ENCODE measurements at regions not wholly inside any gene's neighbourhood (a gene's known extent, or its start where the extent isn't known, plus 50 kb on each side); places are given as distances from the start of the nearest gene placed in this dataset.

DNA sequence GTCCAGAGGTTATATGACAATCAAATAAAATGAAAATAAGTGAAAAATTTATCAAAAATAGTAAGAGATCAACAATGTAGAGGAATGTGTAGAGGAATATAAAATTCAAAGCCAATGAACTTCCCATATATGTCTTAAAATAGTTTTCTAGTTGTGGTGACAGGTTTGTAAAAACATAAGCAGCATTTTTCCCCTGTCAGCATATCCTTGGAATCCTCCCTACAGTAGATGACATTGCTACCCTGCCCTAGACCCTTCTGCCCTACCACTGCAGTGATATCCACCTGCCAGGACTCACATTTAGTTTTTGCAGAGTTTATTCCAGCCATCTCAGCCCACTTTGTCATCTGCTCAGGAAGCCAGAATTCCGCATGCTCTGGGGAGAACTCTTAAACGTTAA lies 842.0 kb downstream of the RPS29 start:
- H3K4me1 ChIP-seq (ENCODE audit: insufficient read depth, low read length) = no peaks in the 10 kb centered on the region
- no peak overlapping the region for H3K27ac ChIP-seq (ENCODE audit: insufficient read length, low read depth, low read length)
- H3K27me3 ChIP-seq (ENCODE audit: insufficient read depth, low read length) = no peaks in the 10 kb centered on the region
- Mint-ChIP-seq H3K9me3 (no peaks in the 10 kb centered on the region; a peak in 1 of 5 replicates), H3K4me3 (no peak overlapping the region), H3K27me3 (ENCODE audit: low read depth) (no peaks in the 10 kb centered on the region), H3K27ac (no peak overlapping the region), H3K4me1 (peaks cover 10 to 15% of the 10 kb centered on the region in 2 experiments), H3K36me3 (ENCODE audit: insufficient read depth in 1 of 3, low read depth in 3 of 3) (0 out of 7 replicates have a peak, but pooled peaks cover 0 to 2% (median 0%) of the 10 kb centered on the region in 3 experiments)
- H3K79me2 ChIP-seq (ENCODE audit: insufficient read depth, low read length) = no peaks in the 10 kb centered on the region
- no peak overlapping the region for H2BK120ac ChIP-seq (ENCODE audit: low read depth, low read length, poor library complexity, severe bottlenecking)
- H2AK5ac ChIP-seq (ENCODE audit: insufficient read length, low read length) = no peak overlapping the region
- H4K20me1 ChIP-seq (ENCODE audit: control insufficient read depth, insufficient read depth, insufficient read length) = no peaks in the 10 kb centered on the region
- no peak overlapping the region for H4K91ac ChIP-seq (ENCODE audit: insufficient read length, low read depth, low read length)
- no peaks in the 10 kb centered on the region for H3K9me3 ChIP-seq (ENCODE audit: control insufficient read depth, low read depth, low read length)
- no peak overlapping the region for H2BK5ac ChIP-seq (ENCODE audit: insufficient read length, low read length)
- no peak overlapping the region for H3T11ph ChIP-seq (ENCODE audit: low read length)
- no peak for DNase-seq
- no peak overlapping the region for H4K8ac ChIP-seq (replicated peaks; ENCODE audit: insufficient read length, low read depth, low read length)
- no peak overlapping the region for H2BK20ac ChIP-seq (ENCODE audit: low read depth, low read length, poor library complexity, severe bottlenecking)
- H2BK12ac ChIP-seq (ENCODE audit: insufficient read length, low read depth, low read length) = no peak overlapping the region
- WGBS (ENCODE audit: extremely low coverage, insufficient read length, low lambda C conversion rate) = no CpG with 5 or more reads among the region's 2 CpGs
- H2AFZ ChIP-seq (ENCODE audit: low read length) = no peak overlapping the region
- no peak overlapping the region for H3K9ac ChIP-seq (ENCODE audit: extremely low read depth, insufficient read length, low read length)
- no peak overlapping the region for H4K5ac ChIP-seq (ENCODE audit: insufficient read length, low read depth, low read length)
- no peak overlapping the region for H3K56ac ChIP-seq (ENCODE audit: insufficient read length, low read depth, low read length)
- no peak overlapping the region for H3K14ac ChIP-seq (ENCODE audit: insufficient read depth, low read length)
- H2BK15ac ChIP-seq (ENCODE audit: low read depth, low read length) = no peak overlapping the region
- H3K18ac ChIP-seq (ENCODE audit: insufficient read length, low read depth, low read length) = no peak overlapping the region
- H3K79me1 ChIP-seq (ENCODE audit: insufficient read depth, low read depth, low read length, poor library complexity, severe bottlenecking) = no peaks in the 10 kb centered on the region
- H3K23me2 ChIP-seq (ENCODE audit: insufficient read length, low read depth, low read length, poor library complexity, severe bottlenecking) = no peaks in the 10 kb centered on the region
- TF ChIP-seq CTCF (conservative IDR thresholded peaks at IDR 0.05) = no peak
- H3K23ac ChIP-seq (ENCODE audit: insufficient read length, low read depth, low read length) = no peak overlapping the region
- H3K4me2 ChIP-seq (ENCODE audit: insufficient read depth, insufficient read length, low read length) = no peak overlapping the region
- no peak overlapping the region for H3K4ac ChIP-seq (ENCODE audit: low read depth, low read length)

All from H9 (cell line).